ENCODE measurements at regions not wholly inside any gene's neighbourhood (a gene's known extent, or its start where the extent isn't known, plus 50 kb on each side); places are given as distances from the start of the nearest gene placed in this dataset.

- no peak for DNase-seq
Observed at GRCh38 chr22:48603621-48604320, 1223.9 kb downstream of the BRD1 start.

GRCh38 chr22:48602805-48603518 is 1224.7 kb downstream of the BRD1 start:
- DNase-seq, result no peak

GRCh38 chr22:48600681-48601080 is 1227.0 kb downstream of the BRD1 start:
- DNase-seq, result no peak

GRCh38 chr22:48600171-48600570 is 1227.5 kb downstream of the BRD1 start:
- no peak for DNase-seq

- no peak for DNase-seq
Observed at GRCh38 chr22:48599346-48599745, 1228.3 kb downstream of the BRD1 start.

GRCh38 chr22:48596111-48596850 is 1231.4 kb downstream of the BRD1 start:
- DNase-seq, result no peak

GRCh38 chr22:48595511-48595905 is 1232.2 kb downstream of the BRD1 start:
- no peak for DNase-seq

GRCh38 chr22:48594757-48595510 is 1232.7 kb downstream of the BRD1 start:
- no peak for DNase-seq

- DNase-seq, result no peak
Observed at GRCh38 chr22:48594016-48594756, 1233.5 kb downstream of the BRD1 start.

GRCh38 chr22:48593551-48593950 is 1234.1 kb downstream of the BRD1 start:
- DNase-seq, result no peak

- no peak for DNase-seq
Observed at GRCh38 chr22:48592931-48593330, 1234.7 kb downstream of the BRD1 start.

- no peak for DNase-seq
Observed at GRCh38 chr22:48592488-48592887, 1235.2 kb downstream of the BRD1 start.

- no peak for DNase-seq
Observed at GRCh38 chr22:48592066-48592345, 1235.7 kb downstream of the BRD1 start.

GRCh38 chr22:48591286-48592065 is 1236.2 kb downstream of the BRD1 start:
- DNase-seq, result no peak

- DNase-seq, result no peak
Observed at GRCh38 chr22:48589901-48590300, 1237.8 kb downstream of the BRD1 start.

GRCh38 chr22:48588878-48589450 is 1238.7 kb downstream of the BRD1 start:
- no peak for DNase-seq

GRCh38 chr22:48588151-48588877 is 1239.4 kb downstream of the BRD1 start:
- DNase-seq, result no peak

- DNase-seq, result no peak
Observed at GRCh38 chr22:48587236-48587865, 1240.3 kb downstream of the BRD1 start.

- no peak for DNase-seq
Observed at GRCh38 chr22:48586799-48587185, 1240.9 kb downstream of the BRD1 start.
